ENCODE measurements at regions not wholly inside any gene's neighbourhood (a gene's known extent, or its start where the extent isn't known, plus 50 kb on each side); places are given as distances from the start of the nearest gene placed in this dataset.

DNA sequence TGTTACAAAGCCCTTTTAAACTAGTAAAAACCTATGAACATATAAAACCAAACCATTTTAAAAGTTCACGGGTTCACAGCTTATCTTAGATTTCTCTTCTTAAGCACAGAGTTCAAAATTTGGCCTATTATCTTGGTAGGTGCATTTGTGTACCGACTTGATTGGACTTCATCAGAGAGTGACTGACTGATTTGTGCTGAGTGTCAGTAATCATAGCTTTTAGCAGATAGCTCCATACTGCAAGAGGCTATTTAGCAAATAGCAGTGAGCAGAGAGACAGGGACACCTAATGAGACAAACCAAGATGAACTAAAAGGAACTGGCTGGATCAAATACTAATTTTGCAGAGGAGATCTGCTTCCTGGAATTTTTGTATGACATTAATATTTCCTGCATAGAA lies 274.5 kb downstream of the PRR16 start:
- no peak for DNase-seq

DNA sequence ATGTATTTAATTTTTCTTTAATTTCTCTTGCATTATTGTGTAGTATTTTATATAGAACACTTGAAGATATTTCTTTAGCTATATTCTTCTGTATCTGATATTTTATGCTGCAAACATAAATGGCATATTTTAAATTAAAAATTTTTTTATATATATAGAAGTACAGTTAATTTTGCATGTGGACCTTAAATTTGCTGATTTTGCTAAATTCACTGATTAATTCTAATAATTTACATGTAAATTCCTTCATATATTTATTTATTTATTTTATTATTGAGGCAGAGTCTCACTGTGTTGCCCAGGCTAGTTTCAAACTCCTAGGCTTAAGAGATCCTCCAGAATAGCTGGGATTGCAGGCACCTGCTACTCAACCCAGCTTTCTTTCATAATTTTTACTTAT lies 276.9 kb downstream of the PRR16 start:
- no peak for DNase-seq

DNA sequence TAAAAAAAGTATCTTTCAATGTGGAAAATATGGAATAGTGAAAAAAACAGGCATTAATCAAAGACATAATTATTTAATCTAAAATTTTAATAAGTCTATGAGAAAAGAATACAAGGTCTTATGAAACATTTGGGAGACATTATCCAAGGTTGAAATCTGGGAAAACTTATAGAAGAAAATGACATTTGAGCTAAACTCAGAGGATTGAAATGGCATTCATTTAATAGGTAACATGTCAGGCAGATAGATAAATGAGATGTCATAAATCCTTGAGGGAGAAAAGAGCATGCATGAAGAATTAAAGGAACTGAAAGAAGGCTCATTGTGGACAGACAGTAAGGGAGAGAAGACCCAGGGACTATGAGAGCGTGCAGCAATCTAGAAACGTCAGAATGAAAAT lies 284.4 kb downstream of the PRR16 start:
- no peak for DNase-seq

DNA sequence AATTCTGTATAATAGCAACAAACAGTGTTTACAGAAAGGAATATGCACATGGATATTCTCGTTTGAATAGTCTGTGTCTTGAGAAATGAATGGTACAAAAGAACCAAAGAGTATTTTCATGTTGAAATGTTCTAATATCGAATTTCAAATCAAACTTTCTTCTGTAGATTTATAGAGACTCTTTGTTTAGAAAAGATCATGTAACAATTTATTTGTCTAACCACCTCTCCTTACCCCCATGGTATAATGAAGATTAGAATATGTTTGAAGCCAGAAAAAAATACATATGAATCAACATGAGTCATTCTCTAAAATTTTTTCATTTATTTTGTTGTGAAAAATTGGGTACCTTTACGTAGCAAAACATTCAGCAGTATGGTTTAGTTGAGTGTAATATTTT lies 285.6 kb downstream of the PRR16 start:
- DNase-seq: no peak

DNA sequence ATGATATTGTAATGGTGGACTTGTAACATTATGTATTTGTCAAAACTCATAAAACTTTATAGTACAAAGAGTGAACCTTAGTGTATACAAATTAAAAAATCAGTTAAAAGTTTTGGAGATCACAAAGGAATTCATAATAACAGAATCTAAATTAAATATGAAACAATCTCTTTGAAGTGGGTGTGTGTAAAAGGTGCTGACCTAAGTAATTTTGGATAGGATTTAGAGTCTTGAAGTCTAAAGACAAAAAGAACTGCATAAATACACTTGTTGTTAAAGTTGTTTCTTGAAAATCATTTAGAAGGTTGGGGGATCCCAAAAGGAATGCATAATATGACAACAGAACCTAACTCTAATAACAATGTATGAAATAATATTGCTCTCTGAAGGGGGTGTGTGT lies 295.5 kb downstream of the PRR16 start:
- no peak for DNase-seq

DNA sequence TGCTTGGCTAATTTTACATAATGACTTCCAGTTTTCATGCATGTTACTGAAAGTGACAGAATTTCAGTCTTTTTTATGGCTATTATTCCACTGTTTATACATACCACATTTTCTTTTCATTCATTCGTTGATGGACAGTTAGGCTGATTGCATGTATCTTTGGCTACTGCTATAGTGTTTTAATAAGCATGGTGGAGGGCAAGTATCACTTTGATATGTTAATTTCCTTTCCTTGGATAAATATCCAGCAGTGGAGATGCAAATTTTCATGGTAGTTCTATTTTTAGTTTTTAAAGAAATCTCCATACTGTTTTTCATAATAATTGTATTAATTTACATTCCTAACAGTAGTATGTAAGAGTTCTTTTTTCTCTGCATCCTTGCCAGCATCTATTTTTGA lies 297.9 kb downstream of the PRR16 start:
- DNase-seq: no peak

DNA sequence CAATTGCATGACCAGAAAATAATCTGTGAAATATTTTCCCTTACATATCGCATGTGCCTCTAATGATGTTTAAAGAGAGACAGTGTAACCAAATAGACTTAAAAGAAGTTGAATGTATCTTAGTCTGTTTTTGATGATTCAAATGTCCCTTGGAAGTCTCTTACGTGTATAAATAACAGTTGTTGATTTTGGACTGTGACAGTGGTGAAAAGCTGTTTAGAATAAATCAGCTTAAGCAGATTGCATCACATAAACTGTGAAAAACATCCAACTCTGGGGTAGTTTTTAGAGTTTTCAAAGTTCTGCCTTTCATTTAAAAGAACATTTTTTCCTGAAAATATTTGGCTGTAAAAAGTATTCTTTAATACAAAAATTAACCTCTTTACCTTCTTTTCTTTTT lies 301.1 kb downstream of the PRR16 start:
- DNase-seq: no peak

DNA sequence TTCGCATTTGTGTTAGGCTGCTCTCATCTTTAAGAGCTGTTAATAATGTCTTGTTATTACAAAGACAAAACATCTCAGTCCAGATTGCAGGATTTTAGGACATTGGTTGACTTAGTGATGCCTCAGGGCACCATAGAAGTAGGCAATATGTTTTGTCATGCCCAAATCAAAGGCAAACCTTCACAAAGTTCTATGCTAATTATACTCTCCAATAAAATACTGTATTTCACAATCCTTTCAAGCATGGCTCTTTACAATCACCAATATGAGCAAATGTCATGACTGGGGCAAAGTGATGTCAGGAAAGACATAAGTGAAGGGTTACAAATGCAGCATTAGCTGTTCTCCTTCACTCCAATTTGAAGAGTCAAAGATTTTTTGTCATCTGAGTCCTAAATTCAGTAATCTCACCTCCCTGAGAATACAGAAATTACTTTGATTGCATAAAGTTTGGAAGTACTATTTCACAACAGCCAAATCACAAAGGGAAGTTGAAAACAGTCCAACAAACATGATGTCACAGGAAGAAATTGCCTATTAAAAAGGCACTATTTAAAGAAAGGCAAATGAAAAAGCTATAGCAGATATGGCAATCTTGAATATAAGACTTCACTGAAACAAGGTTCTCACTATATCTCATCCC lies 303.2 kb downstream of the PRR16 start:
- no peak for DNase-seq

DNA sequence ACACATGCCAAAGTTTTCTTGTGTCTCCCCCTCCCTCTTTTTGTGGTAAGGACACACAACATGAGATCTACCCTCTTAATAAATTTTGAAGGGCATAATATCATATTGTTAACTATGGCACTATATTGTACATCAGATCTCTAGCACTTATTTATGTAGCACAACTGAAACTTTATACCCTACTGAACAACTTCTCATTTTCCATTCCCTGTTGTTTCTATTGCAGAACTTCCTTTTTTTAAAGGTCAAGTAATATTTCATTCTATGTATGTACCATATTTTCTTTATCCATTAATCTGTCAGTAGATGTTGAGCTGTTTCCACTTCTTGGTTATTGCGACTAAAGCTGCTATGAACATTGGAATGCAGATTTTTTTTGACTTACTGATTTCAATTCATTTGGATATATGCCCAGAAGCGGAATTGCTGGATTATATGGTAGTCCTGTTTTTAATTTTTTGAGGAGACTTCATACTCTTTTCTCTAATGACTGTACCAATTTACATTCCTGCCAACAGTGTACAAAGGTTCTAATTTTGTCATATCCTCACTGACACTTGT lies 305.3 kb downstream of the PRR16 start:
- DNase-seq: no peak

DNA sequence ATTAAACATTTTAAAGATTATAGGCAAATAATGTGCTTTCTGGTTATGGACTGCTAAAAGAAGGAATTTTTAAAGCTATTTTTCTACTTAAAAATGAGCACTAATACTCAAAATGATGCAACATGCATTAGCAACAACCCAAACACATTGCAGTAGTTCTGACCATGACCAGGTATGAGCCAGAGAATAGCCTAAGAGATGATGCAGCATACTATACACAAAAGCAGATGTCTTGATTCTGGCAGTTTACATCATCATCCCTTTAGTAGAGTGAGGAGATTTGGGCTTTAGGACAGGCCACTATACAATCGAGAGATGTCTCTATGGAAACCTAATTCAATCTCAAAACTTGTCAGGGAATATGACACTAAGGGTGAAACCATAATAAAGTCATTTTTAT lies 307.1 kb downstream of the PRR16 start:
- DNase-seq: no peak

DNA sequence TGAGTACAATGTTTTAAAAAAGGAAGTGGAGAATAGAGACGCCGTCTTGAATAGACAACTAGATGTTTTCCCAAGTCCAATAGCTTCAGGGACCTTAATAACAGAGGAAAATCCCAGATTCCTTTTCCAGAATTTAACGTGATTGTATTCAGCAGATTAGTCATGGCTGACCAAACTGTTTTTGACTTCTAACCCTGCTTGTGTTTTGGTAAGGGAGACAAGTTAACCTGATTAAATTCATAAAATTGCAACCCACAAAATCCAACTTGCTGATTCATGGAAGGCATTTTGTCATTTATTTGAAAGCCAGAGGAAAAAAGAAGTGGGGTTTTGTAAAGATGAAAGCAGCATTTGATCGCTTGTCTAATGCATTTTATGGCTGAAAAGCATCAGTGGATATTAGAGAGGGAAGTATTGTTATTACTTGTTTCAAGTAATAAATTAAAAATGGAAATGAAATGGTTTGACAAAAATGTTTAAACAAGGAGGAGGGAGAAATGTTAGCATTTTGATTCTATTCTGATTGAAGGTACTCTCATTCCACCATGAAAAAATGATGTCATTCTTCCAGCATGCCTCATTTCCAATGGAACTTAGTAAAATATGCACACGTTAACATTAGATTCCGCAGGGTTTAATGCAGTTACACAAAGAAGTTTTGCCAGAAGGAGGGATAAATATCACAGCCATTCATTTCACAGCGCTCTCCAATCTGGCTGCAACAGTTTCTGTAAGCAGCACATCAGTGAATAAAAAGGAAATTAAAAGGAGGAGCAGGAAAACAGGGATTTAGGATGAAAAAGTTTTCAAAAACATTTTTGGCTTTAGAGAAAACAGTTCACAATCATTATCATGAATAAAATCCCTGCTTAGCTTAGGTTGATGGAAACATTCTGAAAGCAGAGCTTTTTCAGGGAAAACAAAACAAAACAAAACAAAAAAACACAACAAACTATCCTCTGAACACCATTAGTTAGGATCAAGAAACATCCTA lies 314.7 kb downstream of the PRR16 start:
- DNase-seq: no peak

DNA sequence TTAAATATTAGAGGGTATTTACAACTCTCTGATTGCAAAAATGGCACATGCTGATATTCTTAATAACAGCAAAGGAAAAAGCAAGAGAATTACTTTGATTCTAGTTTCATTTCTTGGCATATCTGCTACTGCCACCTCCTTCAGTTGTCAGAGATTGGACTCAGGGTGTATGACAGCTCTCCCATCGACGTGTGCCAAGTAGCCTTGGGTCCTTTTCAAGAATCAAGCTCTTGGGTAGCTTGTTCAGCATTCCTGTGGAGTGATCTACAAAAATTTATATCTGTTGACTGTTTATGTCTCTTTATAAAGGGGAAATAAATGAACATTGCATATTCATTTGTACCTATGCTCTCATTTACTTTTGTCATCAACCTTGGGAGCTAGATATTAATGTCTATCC lies 315.6 kb downstream of the PRR16 start:
- no peak for DNase-seq

DNA sequence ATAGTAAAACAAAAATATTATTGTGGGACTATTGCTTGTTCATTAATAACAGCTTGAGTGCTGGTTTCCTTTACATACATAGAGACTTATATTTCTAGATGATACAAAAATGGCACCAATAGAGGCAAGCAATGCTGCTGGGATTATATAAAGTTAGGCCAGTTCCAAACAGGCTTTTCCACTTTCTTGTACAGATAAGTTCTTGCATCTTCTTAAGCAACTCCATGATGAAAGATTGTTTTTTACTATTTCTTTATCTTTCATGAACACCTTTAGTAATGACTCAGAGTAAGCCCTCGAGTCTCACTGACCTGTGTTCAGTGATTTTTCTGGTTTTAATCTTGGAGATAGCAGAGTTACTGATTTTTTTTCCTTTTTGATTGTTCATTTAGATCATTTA lies 324.4 kb downstream of the PRR16 start:
- DNase-seq: no peak

DNA sequence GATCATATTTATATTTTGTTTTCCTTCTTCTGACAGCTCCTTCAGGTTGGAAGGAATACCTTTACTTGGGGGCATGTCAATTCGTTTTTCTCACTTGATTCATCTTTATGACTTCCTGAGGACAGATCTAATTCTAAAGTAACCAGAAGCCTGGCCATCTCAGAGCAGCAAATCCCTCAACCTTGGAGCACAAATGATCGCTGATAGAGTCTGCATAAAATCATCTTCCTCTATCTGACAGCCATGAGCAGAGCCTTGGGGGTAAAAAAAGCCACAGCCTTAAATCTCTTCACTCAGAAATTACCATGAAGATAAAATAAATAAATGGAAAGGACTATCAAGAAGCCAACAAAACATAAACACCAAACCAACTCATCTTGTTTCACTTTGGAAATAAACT lies 325.8 kb downstream of the PRR16 start:
- no peak for DNase-seq

DNA sequence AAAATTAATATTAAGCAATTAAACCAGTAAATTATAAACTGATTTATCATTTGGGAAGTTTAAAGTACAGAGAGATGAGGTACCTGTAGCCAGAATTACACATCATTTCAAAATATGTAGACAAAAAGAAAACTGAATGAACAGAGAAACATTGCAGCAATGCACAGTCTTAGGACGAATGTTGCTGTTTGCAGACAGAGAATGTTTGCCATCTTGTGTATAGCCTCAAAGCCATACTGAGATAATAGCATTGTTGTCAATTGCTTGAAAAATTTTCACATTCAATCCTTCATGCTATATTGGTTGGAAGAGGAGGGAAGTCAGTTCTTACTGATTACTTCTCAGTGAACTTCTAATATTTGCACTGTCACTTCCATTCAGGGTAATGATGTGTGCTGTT lies 326.2 kb downstream of the PRR16 start:
- no peak for DNase-seq

DNA sequence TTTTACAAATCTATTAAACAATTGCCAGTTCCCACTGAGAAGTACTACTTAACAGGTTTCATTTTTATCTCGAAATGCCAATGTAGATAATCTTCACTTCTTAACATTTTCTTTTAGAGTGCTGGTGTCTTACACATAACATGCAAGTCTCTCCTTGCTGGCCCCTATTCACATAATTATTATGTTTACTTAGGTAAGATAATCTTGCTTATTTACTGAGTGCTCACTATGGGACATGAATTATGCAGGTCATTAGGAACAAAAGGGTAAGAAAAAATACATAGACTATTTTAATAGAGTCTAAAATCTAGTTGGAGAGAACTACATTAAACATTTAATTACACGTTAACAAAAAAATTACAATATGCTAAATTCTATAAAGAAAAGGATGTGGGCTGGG lies 328.4 kb downstream of the PRR16 start:
- DNase-seq: no peak

DNA sequence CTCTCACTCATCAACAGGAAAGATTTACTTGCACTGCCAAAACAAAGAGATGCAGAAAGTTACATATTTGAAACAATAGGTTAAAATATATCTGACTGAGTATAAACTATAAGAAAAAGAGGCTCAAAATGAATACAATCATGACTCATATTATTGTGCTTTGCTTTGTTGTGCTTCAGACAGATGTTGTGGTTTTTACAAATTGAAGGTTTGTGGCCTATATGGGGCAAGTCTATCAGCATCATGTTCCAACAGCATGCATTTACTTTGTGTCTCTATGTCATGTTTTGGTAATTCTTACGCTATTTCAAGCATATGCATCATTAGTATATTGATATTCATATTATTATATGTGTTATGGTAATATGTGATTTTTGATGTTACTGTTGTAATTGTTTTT lies 330.0 kb downstream of the PRR16 start:
- no peak for DNase-seq

DNA sequence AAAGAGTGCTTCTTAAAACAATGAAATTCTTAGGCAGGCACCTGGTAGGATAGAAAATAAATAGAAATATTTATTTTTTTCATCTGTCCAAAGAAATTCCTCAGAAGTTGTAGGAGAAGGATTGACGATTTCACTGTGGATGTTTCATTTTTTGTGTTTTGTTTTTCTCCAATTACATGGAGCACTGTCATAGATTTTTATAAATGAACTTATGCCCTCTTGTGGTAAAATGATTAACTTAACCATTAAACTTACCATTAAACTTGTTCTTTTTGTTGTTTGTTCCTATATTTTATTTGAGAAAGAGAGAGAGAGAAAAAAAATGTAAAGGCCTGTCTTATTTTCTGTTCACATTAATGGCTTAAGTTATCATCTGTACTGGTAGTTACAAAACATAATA lies 339.2 kb downstream of the PRR16 start:
- no peak for DNase-seq

DNA sequence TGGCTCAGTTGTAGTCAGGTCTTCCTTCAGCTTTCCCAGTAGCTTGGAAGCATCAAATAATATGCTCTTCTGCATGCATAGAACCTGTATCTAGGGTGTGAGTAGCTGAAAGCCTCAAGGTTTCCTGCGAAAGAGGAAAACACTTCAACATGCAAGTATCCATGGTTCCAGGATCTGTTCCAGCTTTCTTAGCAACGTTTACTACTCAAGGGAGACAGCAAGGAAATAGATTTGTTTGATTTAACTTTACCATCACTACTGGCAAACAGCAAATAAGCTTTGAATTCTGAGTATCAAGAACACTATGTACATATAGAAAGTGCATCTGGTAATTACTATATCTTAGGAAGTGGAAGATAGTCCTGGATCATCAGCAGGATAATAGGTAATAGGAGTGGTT lies 341.0 kb downstream of the PRR16 start:
- DNase-seq: no peak

DNA sequence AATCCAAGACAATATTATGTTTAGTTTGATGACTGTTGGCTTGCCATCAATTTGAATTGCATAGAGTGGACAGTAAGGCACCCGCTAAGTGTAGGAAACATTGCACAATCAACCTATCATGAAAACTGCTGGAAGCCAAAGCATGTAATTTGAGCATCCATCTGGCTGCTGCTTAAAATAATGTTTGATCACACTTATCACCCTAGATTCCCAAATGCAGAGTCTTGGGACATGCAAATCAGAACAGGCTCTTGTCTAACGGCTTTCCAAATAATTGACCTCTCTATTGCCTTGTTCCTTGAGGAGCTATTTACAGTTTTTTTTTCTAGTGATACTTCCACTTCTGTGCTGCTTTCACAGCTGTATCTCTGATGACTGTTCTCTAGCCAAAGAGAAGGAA lies 342.1 kb downstream of the PRR16 start:
- DNase-seq: no peak

DNA sequence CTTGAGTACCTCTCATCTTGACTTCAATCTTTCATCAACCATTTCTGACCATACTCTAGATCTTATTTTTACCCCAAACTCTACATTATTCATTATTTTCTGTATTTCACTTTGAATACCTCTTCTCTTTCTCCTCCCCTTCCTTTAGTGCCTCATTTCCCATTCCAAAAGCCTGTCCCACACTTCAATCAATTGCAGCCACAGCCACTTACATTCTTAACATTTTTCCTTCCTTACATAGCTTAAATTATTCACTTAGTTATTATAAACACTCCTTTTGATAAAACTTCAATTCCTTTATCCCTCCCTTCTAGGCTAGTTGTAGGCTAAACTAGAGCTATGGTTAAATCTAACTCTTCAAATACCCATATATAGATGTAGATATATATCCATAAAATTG lies 344.0 kb downstream of the PRR16 start:
- no peak for DNase-seq

DNA sequence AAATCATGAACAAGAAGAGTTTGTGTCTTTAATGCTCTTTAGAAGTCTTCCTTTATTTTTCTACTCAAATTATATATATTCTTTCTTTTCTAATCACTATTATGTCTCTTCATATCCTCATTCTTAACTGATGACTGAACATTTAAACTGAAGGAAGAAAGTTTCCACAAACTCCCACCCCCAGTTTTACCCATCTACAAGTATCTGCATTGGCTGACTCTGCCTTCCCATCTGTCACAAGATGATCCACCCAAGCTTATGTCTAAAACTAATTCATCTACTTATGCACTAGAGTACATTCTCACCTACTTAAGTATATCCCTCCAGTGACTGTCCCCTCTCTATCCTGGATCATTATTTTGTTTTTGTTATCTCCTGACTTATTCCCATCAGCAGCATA lies 344.5 kb downstream of the PRR16 start:
- DNase-seq: no peak

DNA sequence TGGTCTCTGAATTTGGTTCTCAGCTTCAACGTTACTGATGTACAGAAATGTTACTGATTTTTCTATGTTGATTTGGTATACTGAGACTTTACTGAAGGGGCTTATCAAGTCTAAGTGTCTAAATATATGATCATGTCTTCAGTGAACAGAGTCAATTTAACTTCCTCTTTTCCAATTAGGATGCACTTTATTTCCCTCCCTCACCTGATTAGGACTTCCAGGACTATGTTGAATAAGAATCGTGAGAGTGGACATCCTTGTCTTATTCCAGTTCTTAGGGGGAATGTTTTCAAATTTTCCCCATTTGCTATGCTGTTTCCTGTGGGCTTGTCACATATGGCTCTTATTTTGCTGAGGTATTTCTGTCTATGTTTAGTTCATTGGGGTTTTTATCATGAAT lies 349.5 kb downstream of the PRR16 start:
- DNase-seq: no peak

Measured in activated gamma-delta T cell (primary cell).